ENCODE measurements at regions not wholly inside any gene's neighbourhood (a gene's known extent, or its start where the extent isn't known, plus 50 kb on each side); places are given as distances from the start of the nearest gene placed in this dataset.

- peaks cover 3% of the 10 kb centered on the region for H3K36me3 Mint-ChIP-seq (ENCODE audit: low read depth)
Measured at GRCh38 chr16:13393816-13394215, 492.4 kb downstream of the SHISA9 start.

More at GRCh38 chr16:13393816-13394215, 492.4 kb downstream of the SHISA9 start:
- Histone ChIP-seq H3F3A (replicated peaks; ENCODE audit: low read depth) (no peaks in the 10 kb centered on the region), H3K79me2 (replicated peaks; ENCODE audit: insufficient read depth) (no peaks in the 10 kb centered on the region), H3K27me3 (ENCODE audit: insufficient read depth) (no peaks in the 10 kb centered on the region), H3K36me3 (ENCODE audit: insufficient read depth) (no peaks in the 10 kb centered on the region), H3K9me2 (ENCODE audit: insufficient read depth) (0 out of 2 replicates have a peak, but pooled peaks cover 3% of the 10 kb centered on the region), H2AFZ (no peak overlapping the region), H3K4me2 (no peak overlapping the region), H3K4me3 (no peak overlapping the region), H3K27ac (ENCODE audit: low read depth) (no peak overlapping the region), H3K4me1 (ENCODE audit: insufficient read depth) (no peaks in the 10 kb centered on the region), H4K20me1 (replicated peaks; ENCODE audit: insufficient read depth) (no peaks in the 10 kb centered on the region)
- TF ChIP-seq ZNF462 (CRISPR knock-in tag; IDR thresholded peaks at IDR 0.05) (no peak), CREB1 (CRISPR knock-in tag; IDR thresholded peaks at IDR 0.05; ENCODE audit: low read depth) (no peak), NANOG (IDR thresholded peaks at IDR 0.05; ENCODE audit: borderline replicate concordance) (no peak), ZNF331 (CRISPR knock-in tag; IDR thresholded peaks at IDR 0.05; ENCODE audit: low read depth) (no peak), JUNB (IDR thresholded peaks at IDR 0.05; ENCODE audit: unreplicated experiment) (no peak), STAT1 (IDR thresholded peaks at IDR 0.05; ENCODE audit: unreplicated experiment) (no peak), EZH2phosphoT487 (IDR thresholded peaks at IDR 0.05; ENCODE audit: unreplicated experiment) (no peak), CTCF (conservative IDR thresholded peaks at IDR 0.05; ENCODE audit: low read depth in 2 of 2) (no peak), POLR2AphosphoS5 (IDR thresholded peaks at IDR 0.05; ENCODE audit: low read depth) (no peak)
- no peak for DNase-seq (ENCODE audit: low spot score)
- no peak for ATAC-seq
- peaks cover 3% of the 10 kb centered on the region; the same call in 1 of the 3 replicates for H3K9me3 Mint-ChIP-seq
- H3K4me3 Mint-ChIP-seq: no peak overlapping the region
- peaks cover 5% of the 10 kb centered on the region for H3K27me3 Mint-ChIP-seq (ENCODE audit: insufficient read depth, low read depth, poor library complexity)
- H3K27ac Mint-ChIP-seq: no peak overlapping the region
- no peaks in the 10 kb centered on the region for H3K4me1 Mint-ChIP-seq
